GM11168 (cell line): ENCODE measurements at regions not wholly inside any gene's neighbourhood (a gene's known extent, or its start where the extent isn't known, plus 50 kb on each side); places are given as distances from the start of the nearest gene placed in this dataset.

Source experiments
- in situ Hi-C: fragments of 300-500 bp; cut with MboI; formaldehyde crosslinking; loops from one replicate; pipeline ENCODE4 v1.12.0; 2022; ENCODE audit warnings: low sequenced_read_pairs; ENCODE audit not compliant: unreplicated experiment

GRCh38 chr6:103081126-103081525 lies 1687.6 kb downstream of the GRIK2 start:
- in situ Hi-C loops, result no loop called here

- in situ Hi-C loops, result no loop called here
These were observed 1687.0 kb downstream of the GRIK2 start for GRCh38 chr6:103080497-103080896.

- in situ Hi-C loops, result no loop called here
These were observed 1686.4 kb downstream of the GRIK2 start for GRCh38 chr6:103079867-103080266.

- in situ Hi-C loops, result no loop called here
These were observed 1668.6 kb downstream of the GRIK2 start for GRCh38 chr6:103062136-103062535.

- in situ Hi-C loops, result no loop called here
These were observed 1654.1 kb downstream of the GRIK2 start for GRCh38 chr6:103047567-103047966.

GRCh38 chr6:103042336-103042735 lies 1648.8 kb downstream of the GRIK2 start:
- in situ Hi-C loops, result no loop called here

- in situ Hi-C loops, result no loop called here
These were observed 1643.3 kb downstream of the GRIK2 start for GRCh38 chr6:103036846-103037245.

GRCh38 chr6:103027271-103027931 lies 1633.9 kb downstream of the GRIK2 start:
- in situ Hi-C loops, result no loop called here

GRCh38 chr6:103018426-103018825 lies 1624.9 kb downstream of the GRIK2 start:
- in situ Hi-C loops, result no loop called here

- in situ Hi-C loops, result no loop called here
These were observed 1624.4 kb downstream of the GRIK2 start for GRCh38 chr6:103017878-103018277.

- in situ Hi-C loops, result no loop called here
These were observed 1618.1 kb downstream of the GRIK2 start for GRCh38 chr6:103011605-103012004.

- in situ Hi-C loops, result no loop called here
These were observed 1608.8 kb downstream of the GRIK2 start for GRCh38 chr6:103002282-103002681.

GRCh38 chr6:103001724-103002123 lies 1608.2 kb downstream of the GRIK2 start:
- in situ Hi-C loops, result no loop called here

- in situ Hi-C loops, result no loop called here
These were observed 1607.2 kb downstream of the GRIK2 start for GRCh38 chr6:103000688-103001087.

- in situ Hi-C loops, result no loop called here
These were observed 1602.0 kb downstream of the GRIK2 start for GRCh38 chr6:102995491-102995890.

GRCh38 chr6:102994866-102995265 lies 1601.4 kb downstream of the GRIK2 start:
- in situ Hi-C loops, result no loop called here

- in situ Hi-C loops, result no loop called here
These were observed 1592.6 kb downstream of the GRIK2 start for GRCh38 chr6:102986086-102986485.

GRCh38 chr6:102984357-102984756 lies 1590.8 kb downstream of the GRIK2 start:
- in situ Hi-C loops, result no loop called here

GRCh38 chr6:102981490-102982015 lies 1588.0 kb downstream of the GRIK2 start:
- in situ Hi-C loops, result no loop called here

GRCh38 chr6:102980951-102981350 lies 1587.4 kb downstream of the GRIK2 start:
- in situ Hi-C loops, result no loop called here

- in situ Hi-C loops, result no loop called here
These were observed 1568.4 kb downstream of the GRIK2 start for GRCh38 chr6:102961902-102962301.

- in situ Hi-C loops, result no loop called here
These were observed 1557.5 kb downstream of the GRIK2 start for GRCh38 chr6:102950967-102951366.
